Astrocyte of the hippocampus (primary cell): ENCODE measurements at regions not wholly inside any gene's neighbourhood (a gene's known extent, or its start where the extent isn't known, plus 50 kb on each side); places are given as distances from the start of the nearest gene placed in this dataset.

Experiments
- DNase-seq: peaks from one replicate; pipeline ENCODE4 v3.0.0; 2011; ENCODE audit warnings: low read depth, low spot score

DNA sequence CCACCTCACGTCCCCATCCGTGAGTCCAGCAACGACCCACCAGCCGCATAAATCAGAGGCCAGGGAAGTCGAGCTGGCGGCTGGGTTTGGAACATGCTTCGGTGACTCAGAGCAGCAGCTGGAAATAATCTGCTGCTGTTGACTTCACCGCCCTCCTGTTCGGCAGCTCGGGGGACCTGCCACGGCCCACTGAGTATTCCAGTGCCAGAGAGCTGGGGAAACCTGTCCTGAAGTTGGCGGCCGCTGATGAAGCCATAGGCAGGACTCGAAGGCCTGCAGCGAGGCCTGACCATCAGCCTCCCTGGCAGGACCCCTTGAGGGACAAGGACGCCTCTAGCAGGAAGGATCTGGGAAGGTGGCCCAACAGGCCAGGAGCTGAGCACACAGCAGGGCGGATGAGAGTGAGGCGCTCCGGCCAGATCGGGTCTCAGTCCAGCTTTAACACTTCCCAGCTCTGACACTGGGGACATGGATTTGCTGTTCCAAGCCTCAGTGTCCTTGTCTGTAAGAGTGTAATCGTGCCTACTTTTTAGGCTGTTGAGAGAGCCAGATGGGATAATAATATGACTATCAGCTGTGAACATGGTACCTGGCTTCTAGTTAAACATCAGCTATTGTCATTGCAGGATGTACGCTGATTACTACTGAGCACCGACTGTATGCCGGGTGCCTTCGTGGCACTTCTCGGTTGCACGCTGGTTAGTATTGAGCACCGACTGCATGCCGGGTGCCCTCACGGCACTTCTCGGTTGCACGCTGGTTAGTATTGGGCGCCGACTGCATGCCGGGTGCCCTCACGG, 50.4 kb upstream of the CIBAR2 start:
- DNase-seq: peak; percentile 78

DNA sequence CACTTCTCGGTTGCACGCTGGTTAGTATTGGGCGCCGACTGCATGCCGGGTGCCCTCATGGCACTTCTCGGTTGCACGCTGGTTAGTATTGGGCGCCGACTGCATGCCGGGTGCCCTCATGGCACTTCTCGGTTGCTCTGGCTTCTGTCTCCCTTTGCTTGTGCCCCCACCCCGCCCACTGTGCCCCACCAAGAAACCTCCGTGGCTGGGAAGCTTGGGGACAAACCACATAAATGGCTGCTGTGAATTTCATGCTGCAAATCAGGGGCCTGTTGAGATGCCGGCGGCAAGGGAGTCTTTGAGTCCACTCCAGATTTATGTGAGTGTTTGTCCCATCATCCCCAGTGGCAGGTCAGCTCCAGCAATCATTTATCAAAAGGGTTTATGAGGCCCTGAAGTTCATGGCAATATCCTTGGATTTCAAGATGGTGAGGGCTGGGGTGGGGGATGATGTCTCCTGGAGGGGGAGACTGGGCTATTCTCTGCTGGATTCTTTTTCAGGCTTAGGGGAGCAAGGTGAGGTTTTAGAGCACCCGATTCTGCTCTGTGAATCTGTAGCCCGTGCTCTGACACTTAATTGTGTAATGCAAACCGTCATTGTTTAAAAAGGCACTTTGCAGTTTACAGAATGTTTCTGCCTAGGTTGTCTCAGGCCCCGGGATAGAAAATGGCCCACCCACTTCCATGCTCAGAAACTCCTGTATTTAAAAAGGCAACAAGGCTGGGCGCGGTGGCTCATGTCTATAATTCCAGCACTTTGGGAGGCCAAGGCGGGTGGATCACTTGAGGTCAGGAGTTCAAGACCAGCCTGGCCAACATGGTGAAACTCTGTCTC, 51.2 kb upstream of the CIBAR2 start:
- no peak for DNase-seq

DNA sequence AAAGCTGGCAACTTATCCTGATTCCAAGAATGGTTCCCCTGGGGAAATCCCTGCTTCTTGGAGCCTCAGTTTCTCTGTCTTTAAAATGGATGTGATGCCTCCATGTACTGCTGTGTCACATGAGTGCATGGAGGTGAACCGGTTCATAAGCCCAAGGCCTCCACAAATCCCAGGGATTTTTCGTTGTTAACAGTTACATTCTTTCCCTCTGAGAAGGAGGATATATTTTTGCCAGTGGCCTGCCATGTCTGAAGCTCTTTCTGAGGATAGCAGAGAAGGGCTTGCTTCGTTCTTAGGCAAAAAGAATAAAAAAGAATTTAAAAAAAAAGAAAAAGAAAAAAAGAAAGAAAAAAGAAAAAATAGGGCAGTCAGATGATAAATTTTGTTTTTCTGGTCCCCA, 52.2 kb upstream of the CIBAR2 start:
- DNase-seq: no peak

DNA sequence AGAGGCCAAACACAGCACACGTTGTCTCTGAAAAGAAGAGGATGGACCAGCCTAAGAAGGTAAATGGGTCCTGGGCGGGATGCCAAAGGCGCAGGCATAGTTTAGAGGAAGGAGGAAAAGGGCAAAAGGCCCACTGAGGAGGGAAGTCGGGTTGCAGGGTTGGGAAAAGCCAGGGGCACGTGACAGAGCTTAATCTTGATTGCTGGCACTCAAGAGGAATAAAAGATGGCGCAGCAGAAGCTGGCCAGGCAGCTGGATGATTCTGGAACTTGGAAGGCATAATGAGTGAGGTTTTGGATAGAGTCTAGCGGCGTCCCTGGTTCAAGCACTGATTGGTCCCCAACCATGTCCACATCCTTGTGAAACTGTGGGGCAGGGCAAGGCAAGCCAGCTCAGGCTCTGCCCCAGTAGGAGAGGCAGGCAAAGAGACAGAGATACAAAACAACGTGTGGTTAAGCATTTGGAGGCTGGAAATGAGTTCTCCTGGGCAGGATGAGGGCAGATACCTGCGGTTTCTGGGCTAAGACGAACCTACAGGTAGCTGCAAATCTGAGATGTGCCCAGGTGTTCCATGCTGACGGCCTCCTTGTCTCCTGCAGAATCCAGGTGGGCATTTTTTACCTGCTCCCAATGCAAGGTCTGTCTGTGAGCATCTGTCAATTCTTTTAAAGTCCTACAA, 52.7 kb upstream of the CIBAR2 start:
- DNase-seq: no peak

DNA sequence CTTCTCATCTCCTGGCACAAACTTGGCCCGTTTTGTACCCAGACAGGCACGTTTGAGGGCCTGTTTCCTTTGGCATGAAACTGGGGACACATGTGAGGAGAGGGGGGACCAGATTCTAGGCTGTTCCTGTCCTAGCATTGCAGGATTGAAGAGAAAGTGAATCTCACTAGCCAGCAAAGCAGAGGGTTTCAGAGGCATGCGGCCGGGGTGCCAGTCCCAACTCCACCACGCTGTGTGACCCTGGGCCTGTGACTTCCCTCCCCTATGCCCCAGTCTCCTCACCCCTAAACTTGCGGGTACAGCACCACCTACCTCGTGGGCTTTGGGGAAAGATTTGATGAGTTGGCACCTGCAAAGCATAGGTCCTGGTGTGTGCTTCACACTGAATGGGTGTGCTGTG, 53.5 kb upstream of the CIBAR2 start:
- no peak for DNase-seq

DNA sequence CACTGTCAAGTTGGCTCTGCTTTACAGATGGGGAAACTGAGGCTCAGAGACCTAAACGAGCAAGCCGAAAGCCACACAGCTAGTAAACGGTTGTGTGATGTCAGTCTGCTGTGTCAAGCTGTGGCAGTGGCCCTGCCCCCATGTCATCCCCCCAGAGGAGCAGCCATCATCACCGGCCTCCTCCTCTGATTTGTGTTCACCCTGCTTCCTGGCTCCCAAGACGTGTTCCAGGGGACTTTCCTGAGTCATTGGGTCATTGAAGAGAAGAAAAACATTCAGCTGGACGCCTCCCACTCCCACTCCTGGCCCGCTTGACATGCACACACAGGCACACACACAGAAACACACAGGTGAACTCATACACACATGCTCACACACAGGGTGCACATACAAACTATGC, 54.0 kb upstream of the CIBAR2 start:
- no peak for DNase-seq

DNA sequence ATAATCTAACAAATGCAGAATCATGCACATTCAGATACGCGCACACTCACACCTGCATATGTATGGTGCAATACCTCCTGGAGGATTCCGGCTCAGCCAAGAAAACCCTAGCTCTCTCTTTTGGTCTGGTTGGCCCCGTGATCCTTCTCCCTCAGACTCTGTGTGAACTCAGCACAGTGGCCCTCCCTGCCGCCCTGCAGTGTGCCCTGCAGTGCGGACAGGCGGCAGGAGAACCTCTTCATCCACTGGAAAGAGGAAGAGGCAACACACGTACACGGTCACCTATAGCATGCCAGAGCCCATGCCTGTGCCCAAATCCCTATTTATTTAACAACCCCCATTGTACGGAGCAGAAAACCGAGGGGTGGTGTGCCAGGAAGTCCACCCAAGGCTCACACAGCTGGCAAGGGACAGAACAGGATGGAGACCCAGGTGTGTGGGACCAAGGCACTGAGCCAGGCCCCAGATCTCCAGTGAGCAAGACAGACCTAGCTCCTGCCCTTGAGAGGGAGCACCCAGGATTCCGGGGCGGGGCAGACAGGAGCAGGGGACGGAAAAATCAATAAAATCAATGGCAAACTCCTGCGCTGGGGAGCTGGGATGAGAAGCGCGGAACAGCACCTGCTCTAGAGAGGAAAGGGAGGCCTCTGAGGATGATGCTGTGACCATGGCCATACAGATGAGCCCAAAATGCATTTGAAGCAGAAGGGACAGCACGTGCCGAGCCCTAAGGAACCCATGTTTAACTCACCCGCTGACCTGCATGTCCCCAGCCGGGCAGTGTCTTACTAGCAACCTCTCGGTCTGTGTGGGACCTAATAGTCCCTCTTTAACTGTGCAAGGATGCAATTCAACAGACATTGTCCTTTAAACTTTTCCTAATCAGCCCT, 54.7 kb upstream of the CIBAR2 start:
- DNase-seq: no peak

DNA sequence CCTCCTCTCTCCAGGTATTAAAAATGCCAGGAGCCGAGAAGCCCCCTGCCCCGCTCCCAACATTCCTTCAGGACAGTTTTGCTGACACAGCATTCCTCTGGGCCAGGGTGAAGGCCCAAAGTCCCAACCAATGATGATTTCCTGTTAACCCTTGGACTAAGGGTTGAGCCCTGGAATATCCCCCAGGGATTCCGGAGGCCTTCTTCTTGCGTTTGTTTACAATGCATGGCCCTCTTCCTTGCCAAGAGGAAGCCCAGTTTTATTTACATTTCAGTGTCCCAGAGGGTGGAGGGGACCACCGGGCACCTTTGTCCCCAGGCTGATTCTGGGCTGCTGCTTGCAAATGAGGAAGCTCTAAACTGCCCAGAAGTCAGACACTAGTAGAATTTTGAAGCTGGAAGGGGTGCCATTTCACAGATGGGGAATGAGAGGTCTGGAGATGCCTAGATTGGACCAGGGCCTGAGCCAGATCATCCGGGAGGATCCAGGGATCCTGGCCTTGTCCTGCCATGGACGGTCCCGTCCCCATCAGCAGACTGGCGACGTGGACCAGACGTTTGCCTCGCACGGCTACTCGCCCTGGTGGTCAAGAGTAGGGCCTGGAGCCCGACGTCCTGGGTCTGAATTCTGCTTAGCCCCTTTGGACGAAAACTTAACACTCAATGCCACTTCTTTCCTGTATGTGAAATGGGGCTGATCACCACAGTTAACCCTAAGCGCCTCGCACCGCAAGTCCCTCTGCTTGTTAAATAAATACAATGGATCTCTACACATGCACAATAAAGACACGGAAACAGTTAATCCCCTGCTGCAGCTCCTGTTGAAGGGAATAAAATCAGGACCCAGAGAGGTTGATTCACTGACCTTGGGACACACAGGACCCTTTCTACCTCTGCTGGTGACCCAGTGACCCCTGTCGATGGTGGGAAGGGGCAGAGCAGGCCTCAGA, 55.6 kb upstream of the CIBAR2 start:
- DNase-seq: no peak

DNA sequence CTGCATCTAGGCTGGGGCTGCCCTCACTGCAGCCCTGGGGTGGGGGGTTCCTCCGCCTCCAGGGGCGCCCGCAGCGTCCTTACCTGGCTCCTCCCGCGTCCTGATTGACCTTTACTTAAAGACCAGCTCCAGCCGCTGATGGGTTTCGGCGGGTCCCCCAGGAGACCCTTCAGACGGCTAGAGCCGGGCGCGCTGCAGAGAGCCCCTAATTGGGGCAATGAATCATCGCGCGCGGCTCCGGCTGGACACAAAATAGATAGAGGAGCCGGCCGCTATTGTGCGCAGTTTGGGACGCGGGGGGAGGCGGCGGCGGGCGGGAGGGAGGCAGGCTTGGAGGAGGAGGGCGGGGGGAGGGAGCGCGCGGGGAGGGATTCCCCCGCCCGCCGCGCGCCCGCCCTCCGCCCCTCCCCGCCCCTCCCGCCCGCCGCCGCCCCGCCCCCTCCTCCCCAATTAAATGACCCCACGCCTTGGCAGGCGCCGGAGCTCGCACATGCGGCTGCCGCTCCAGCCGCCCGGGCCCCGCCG, 56.5 kb upstream of the CIBAR2 start:
- DNase-seq: peak; percentile 54

DNA sequence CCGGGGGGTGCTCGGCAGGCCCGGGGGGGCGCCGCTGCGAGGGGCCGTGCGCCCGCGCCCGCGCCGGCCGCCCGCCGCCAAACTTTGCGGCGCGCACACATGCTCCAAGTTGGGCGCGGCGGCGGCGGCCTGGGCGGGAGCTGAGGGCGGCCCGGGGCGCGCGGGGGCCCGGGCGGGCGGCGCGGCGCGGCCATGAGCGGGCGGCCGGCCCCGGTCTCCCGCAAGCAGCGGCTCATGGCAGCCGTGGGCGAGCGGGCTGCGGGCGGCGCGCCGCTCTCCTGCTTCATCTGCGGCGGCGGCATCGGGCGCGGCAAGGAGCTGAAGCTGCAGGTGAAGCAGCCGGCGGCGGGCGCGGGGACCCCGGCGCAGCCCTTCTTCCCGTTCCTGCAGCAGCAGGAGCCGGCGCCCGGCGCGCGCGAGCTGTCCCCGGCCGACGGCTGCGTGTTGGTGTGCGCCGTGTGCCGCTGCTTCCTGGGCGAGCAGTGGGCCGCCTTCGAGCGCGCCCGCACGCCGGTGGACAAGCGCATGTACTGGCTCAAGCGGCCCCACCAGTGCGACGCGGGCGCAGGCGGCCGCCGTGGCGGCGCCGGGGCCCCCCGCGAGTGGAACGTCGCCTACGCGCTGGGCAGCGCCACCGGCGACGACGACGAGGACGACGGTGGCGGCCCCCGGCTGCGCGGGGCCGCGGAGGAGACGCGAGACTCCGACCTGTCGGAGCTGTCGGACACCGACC, 57.2 kb upstream of the CIBAR2 start:
- DNase-seq: peak; percentile 70

DNA sequence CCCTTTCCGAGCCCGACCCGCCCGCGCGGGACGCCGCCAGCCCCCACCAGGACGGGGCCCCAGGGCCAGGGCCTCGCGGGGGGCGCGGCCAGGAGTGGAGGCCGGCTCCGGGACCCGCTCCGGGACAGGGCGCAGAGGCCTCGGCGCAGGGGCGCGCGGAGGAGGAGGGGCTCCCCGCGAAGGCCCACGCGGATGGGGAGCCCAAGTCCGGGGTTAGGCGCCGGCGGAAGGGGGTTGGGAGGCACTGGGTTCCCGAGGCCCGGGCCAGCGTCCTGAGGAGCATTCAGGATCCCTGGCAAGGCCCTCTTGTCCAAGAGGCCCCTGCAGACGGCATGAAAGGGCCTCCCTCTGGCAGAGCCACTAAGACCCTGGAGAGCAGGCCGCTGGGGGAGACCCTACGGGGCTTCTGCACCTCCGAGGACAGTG, 57.8 kb upstream of the CIBAR2 start:
- no peak for DNase-seq

DNA sequence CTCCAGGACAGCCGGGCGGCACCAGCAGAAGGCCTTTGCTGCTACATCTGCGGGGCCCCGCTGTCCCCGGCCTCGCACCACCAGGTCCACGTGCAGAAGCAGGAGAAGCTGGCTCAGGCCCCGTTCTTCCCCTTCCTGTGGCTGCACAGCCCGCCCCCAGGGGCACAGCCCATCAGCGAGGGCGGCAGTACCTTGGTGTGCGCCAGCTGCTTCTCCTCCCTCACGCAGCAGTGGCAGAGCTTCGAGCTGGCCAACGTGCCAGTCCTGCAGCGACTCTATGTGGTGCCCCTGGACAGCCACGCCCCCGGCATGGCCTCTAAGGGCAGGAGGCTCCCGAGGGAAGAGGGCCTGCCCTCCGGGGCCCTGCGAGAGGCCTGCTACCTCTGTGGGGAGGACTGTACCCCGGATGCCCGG, 58.3 kb upstream of the CIBAR2 start:
- no peak for DNase-seq

DNA sequence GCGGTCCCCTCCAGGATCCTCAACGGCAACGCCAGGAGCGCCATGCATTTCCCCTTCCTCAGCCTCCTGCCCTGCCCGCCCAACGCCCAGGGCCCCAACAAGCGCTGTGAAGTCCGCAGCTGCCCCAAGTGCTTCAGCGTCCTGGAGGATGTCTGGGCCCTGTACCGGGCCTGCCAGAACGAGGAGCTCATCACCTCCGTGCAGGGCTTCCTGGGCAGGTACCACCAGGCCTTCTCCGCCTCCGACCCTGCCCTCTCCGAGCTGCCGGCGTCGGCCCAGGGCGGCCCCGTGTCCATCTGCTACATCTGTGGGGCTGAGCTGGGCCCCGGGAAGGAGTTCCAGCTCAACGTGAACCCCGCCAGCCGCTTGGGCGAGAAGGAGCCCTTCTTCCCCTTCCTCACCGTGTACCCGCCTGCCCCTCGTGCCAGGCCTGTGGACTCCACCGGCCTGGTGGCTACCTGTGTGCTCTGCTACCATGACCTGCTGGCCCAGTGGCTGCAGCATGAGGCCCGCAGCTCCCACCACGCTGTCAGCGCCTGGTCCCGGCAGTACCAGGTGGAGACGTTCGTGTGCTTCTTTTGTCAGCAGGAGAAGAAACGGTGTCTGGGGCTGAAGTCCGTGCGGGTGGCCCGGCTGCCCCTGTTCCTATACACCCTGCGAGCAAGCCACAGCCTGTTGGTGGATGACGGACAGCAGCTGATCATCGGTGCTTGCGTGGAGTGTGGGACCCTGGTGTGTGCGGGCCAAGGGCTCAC, 58.9 kb upstream of the CIBAR2 start:
- DNase-seq: no peak

DNA sequence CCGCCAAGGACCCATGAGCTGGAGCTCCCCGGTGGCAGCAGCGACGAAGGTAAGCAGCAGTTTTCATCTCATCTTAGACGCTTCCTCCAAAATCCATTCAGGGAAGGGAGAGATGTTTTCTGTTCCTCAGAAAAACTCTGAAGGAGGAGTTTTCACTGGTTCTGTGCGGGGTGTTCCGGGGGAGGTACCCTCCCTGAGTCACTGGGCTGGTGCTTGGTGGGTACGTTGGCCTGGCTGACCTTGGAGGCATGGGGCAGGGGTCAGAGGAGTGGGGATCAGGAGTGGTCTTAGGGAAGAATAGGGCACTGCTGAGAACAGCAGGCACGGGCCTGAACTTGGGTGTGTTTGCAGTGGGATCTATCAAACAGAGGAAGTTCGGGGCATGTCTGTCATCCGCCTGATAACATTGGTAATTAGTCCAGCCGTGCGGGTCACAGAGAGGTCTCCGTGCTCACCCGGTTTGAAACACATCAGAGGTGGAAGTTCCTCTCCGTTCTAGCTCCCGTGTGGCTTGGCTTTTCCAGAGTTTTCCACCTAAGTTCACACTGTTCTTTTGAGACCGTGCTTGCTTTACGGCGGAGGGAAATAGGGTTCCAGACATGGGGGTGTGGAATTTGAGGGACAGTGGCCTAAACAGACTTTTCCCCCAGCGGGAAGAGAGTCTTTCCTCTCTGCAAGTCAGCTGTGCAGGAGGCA, 59.6 kb upstream of the CIBAR2 start:
- no peak for DNase-seq

DNA sequence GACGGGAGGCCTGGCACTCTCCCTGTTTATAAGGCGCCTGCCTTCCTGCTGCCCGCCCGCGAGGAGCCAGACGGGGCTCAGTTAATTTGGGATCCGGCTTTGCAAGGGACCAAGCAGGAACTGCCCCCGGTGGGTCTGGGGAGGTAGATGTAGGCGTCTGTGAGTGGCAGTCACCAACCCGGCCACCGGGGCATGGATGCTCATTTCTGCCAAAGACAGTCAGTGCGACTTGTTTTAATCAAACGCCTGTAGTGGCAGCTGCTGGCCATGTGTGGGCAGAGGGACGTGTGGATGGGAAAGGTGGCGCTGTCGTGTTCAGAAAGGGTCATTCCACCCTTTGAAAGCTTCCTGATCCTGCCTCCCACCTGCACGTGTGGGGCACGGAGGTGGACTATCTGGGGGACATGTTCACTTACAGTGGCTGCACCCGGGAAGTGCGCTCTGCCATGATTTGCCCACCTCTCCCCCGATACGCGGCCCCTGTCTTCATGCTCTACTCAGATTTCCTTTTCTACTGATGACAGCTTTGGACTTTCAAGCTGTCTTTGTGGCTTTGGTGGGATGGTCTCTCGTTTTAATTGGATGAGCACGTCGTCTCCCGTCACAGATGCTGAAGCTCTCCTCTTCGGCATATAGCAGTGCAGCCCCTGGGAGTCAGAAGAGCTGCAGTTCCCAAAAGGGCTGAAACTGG, 60.3 kb upstream of the CIBAR2 start:
- peak; percentile 55 for DNase-seq

DNA sequence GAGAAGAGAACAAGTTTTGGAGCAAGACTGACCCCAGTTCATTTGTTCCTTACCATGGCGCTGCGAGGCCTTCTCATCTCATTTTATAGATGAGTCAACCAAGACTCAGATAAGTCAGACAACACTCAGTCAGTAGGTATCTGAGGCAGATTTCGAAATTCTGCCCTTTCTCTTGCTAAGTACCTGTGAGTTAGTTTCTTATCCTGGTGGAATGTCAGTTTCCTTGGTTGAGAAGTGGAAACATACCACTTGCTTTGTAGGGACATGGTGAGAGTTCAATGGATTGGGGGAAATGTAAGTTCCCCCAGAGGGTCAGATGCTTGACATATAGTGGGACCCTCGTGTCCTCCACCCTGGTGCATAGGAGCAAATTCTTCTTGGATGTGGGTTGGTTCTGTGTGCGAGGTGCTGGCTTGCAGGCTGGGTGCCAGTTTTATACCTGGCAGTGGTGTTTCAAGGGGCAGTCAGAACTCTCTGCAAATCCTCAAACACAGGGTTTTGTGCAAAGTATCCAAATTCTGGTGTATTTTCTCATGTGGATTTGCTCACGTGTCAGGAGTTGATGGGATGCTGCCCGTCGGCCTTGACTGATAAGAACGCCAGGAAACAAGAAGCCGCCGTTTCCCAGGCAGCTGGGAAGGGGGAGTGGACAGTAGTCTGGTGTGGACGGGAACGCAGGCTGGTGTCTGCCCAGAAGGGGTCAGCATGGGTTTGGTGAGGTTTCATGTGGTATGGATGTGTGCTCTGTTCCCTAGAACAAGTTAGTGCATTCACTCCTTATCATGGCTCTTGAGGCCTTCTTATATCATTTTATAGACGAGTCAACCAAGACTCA, 61.1 kb upstream of the CIBAR2 start:
- DNase-seq: no peak
